Endothelial cell of umbilical vein (primary cell): ENCODE measurements at regions not wholly inside any gene's neighbourhood (a gene's known extent, or its start where the extent isn't known, plus 50 kb on each side); places are given as distances from the start of the nearest gene placed in this dataset.

Experiments used
- BruUV-seq: library from RNA; stranded (reverse); fragments of 400-500 nt; replicated peaks from 2 replicates; lab custom pipeline; 2021; lab: Mats Ljungman, UMichigan
- CTCF ChIA-PET: fragments of 300-600, 350-600 bp; sonication (Branson Sonifier 250); formaldehyde crosslinking; loops from one replicate; lab custom pipeline; 2021; ENCODE audit warnings: antibody characterized with exemption, inconsistent platforms; lab: Charles Lee
- POLR2A ChIA-PET: fragments of 300-600, 350-600 bp; sonication (Branson Sonifier 250); formaldehyde crosslinking; loops from one replicate; lab custom pipeline; 2021; ENCODE audit warnings: antibody characterized with exemption, inconsistent platforms; lab: Charles Lee
- DNase-seq: peaks from one replicate; pipeline ENCODE4 v3.0.0-alpha.2; 2011; ENCODE audit warnings: low read depth, low spot score
- FAIRE-seq: peaks from 2 replicates; lab custom pipeline; 2011; peaks lifted over from hg19 to GRCh38; lab: Jason Lieb, UNC
- H2AFZ ChIP-seq: 2 replicates; pipeline ENCODE4 v1.6.0; 2012; ENCODE audit warnings: low read depth, low read length, control low read depth, inconsistent platforms
- H3K27ac ChIP-seq: 2 replicates; pipeline ENCODE4 v1.5.1; 2011; ENCODE audit warnings: low read depth, mild to moderate bottlenecking, control low read depth, low read length, moderate library complexity; ENCODE audit not compliant: insufficient read depth
- H3K27me3 ChIP-seq, 2 experiments: 2 replicates each; pipeline versions ENCODE4 v1.6.0 to v1.6.1; 2011; ENCODE audit warnings: low read length in 2 of 2, mixed read lengths in 1 of 2; ENCODE audit not compliant: control insufficient read depth in 2 of 2, insufficient read depth in 2 of 2
- H3K36me3 ChIP-seq, 2 experiments: 2 replicates in 1 of 2; 3 replicates in 1 of 2; pipeline ENCODE4 v1.5.1; 2011; ENCODE audit warnings: low read length in 2 of 2, mild to moderate bottlenecking in 1 of 2, moderate library complexity in 1 of 2; ENCODE audit not compliant: control insufficient read depth in 2 of 2, insufficient read depth in 2 of 2; ENCODE audit errors: extremely low read depth in 1 of 2
- H3K4me1 ChIP-seq: 3 replicates; pipeline ENCODE4 v1.5.1; 2011; ENCODE audit warnings: mild to moderate bottlenecking, low read length; ENCODE audit not compliant: control insufficient read depth, insufficient read depth; ENCODE audit errors: extremely low read depth
- H3K4me2 ChIP-seq: 2 replicates; pipeline ENCODE4 v1.6.1; 2011; ENCODE audit warnings: low read length, control low read depth, mixed read lengths; ENCODE audit not compliant: insufficient read depth
- H3K4me3 ChIP-seq, 3 experiments: fragments of 200-600 bp in 1 of 3; sonication (generic), shearing (Covaris generic) in 1 of 3; replicated peaks in 1 of 3; 2 replicates each; pipeline ENCODE4 v1.5.1; 2011 to 2016; ENCODE audit warnings: control low read depth in 3 of 3, low read length in 3 of 3, mild to moderate bottlenecking in 2 of 3, inconsistent platforms in 1 of 3, low read depth in 1 of 3, moderate library complexity in 1 of 3; ENCODE audit not compliant: insufficient read depth in 1 of 3
- H3K79me2 ChIP-seq: 2 replicates; pipeline ENCODE4 v1.6.0; 2012; ENCODE audit warnings: low read length, inconsistent platforms; ENCODE audit not compliant: control insufficient read depth, insufficient read depth
- H3K9ac ChIP-seq: replicated peaks from 2 replicates; pipeline ENCODE3; 2011; ENCODE audit warnings: low read length, control low read depth; ENCODE audit not compliant: insufficient read depth; ENCODE audit errors: extremely low read depth
- H3K9me1 ChIP-seq: replicated peaks from 3 replicates; pipeline ENCODE4 v1.6.0; 2011; ENCODE audit warnings: mild to moderate bottlenecking, low read length; ENCODE audit not compliant: control insufficient read depth, insufficient read depth; ENCODE audit errors: extremely low read depth
- H3K9me3 ChIP-seq: replicated peaks from 2 replicates; pipeline ENCODE4 v1.5.1; 2012; ENCODE audit warnings: low read length, inconsistent platforms; ENCODE audit not compliant: control insufficient read depth, insufficient read depth
- H4K20me1 ChIP-seq: replicated peaks from 2 replicates; pipeline ENCODE3; 2011; ENCODE audit warnings: mild to moderate bottlenecking, low read length; ENCODE audit not compliant: control insufficient read depth, insufficient read depth; ENCODE audit errors: extremely low read depth
- EZH2 ChIP-seq: IDR thresholded peaks from 2 replicates; pipeline ENCODE4 v1.6.1; 2012; ENCODE audit warnings: borderline replicate concordance, low read depth, mild to moderate bottlenecking, moderate library complexity, low read length, inconsistent platforms; ENCODE audit not compliant: severe bottlenecking
- FOS ChIP-seq: IDR thresholded peaks from 2 replicates; pipeline ENCODE4 v1.6.1; 2011; ENCODE audit warnings: mild to moderate bottlenecking, low read length, moderate library complexity, borderline replicate concordance; ENCODE audit not compliant: insufficient read depth
- GATA2 ChIP-seq: IDR thresholded peaks from 2 replicates; pipeline ENCODE4 v1.7.0; 2011; ENCODE audit warnings: low read depth, mild to moderate bottlenecking, moderate library complexity, mixed read lengths, low read length; ENCODE audit not compliant: insufficient read length, insufficient read depth
- JUN ChIP-seq: IDR thresholded peaks from 2 replicates; pipeline ENCODE4 v1.6.1; 2011; ENCODE audit warnings: borderline replicate concordance, low read depth; ENCODE audit not compliant: insufficient read length, insufficient read depth
- MAX ChIP-seq: IDR thresholded peaks from 2 replicates; pipeline ENCODE4 v1.6.1; 2011; ENCODE audit not compliant: insufficient read depth, insufficient read length
- MYC ChIP-seq: IDR thresholded peaks from one replicate; pipeline ENCODE4 v1.6.1; 2011; ENCODE audit warnings: mild to moderate bottlenecking, low read depth, low read length
- POLR2A ChIP-seq: IDR thresholded peaks from 2 replicates; pipeline ENCODE4 v1.6.1; 2012; ENCODE audit warnings: low read depth, mild to moderate bottlenecking, control low read depth, low read length
- POLR2AphosphoS5 ChIP-seq: IDR thresholded peaks from 2 replicates; pipeline ENCODE4 v1.6.1; 2012; ENCODE audit warnings: low read depth, mild to moderate bottlenecking, control low read depth, low read length, moderate library complexity; ENCODE audit not compliant: insufficient read depth
- dilution Hi-C: fragments of 300-500 bp; cut with MboI; formaldehyde crosslinking; loops from one replicate; pipeline ENCODE4 v1.15.0; 2019; ENCODE audit warnings: low sequenced_read_pairs; ENCODE audit not compliant: extremely low pct_ligation_motif_present
- intact Hi-C: fragments of 100-400 bp; cut with micrococcal nuclease; formaldehyde crosslinking; loops from one replicate; pipeline ENCODE4 v1.10.0; 2022

GRCh38 chr18:22536558-22536957, 118.8 kb upstream of the CTAGE1 start:
- no peaks in the 10 kb centered on the region for H4K20me1 ChIP-seq
- no peak overlapping the region for H3K9ac ChIP-seq
- no peak for TF ChIP-seq FOS
- no peak for TF ChIP-seq MYC
- TF ChIP-seq POLR2A: no peak
- TF ChIP-seq EZH2: no peak
- TF ChIP-seq MAX: no peak
- TF ChIP-seq POLR2AphosphoS5: no peak
- no peak for TF ChIP-seq JUN
- no peak for TF ChIP-seq GATA2
- H3K27me3 ChIP-seq: no peaks in the 10 kb centered on the region
- DNase-seq (no peak), FAIRE-seq (no peak)
- H3K36me3 ChIP-seq: no peaks in the 10 kb centered on the region
- no peak overlapping the region for H3K4me2 ChIP-seq
- no TSS peak for BruUV-seq
- H3K27ac ChIP-seq: no peak overlapping the region
- POLR2A ChIA-PET: no interaction called here
- intact Hi-C loops (no loop called here), dilution Hi-C loops (no loop called here)
- no peaks in the 10 kb centered on the region for H3K79me2 ChIP-seq
- no peak overlapping the region for H3K4me3 ChIP-seq
- H2AFZ ChIP-seq: peak overlapping the region; percentile 35
- CTCF ChIA-PET: interaction anchor here (0.9 kb wide), 1 partner anchor 26 kb away, joined by 4 read pairs; no protein-coding TSS in a partner anchor
- H3K9me1 ChIP-seq: no peaks in the 10 kb centered on the region
- H3K9me3 ChIP-seq: no peaks in the 10 kb centered on the region
- no peaks in the 10 kb centered on the region for H3K4me1 ChIP-seq

- Histone ChIP-seq H3K36me3 (no peaks in the 10 kb centered on the region), H3K4me3 (no peak overlapping the region), H4K20me1 (no peaks in the 10 kb centered on the region), H3K4me1 (no peaks in the 10 kb centered on the region), H2AFZ (no peak overlapping the region), H3K4me2 (no peak overlapping the region), H3K9me1 (no peaks in the 10 kb centered on the region), H3K79me2 (no peaks in the 10 kb centered on the region), H3K27me3 (no peaks in the 10 kb centered on the region), H3K9me3 (no peaks in the 10 kb centered on the region), H3K9ac (no peak overlapping the region), H3K27ac (no peak overlapping the region)
- intact Hi-C loops: no loop called here
- POLR2A ChIA-PET: no interaction called here
- FAIRE-seq: no peak
- DNase-seq: no peak
- no TSS peak for BruUV-seq
- TF ChIP-seq JUN: no peak
- CTCF ChIA-PET: no interaction called here
- dilution Hi-C loops: no loop called here
Measured at GRCh38 chr18:22538426-22538825, 120.7 kb upstream of the CTAGE1 start.
